WTC11 (cell line): ENCODE measurements at regions not wholly inside any gene's neighbourhood (a gene's known extent, or its start where the extent isn't known, plus 50 kb on each side); places are given as distances from the start of the nearest gene placed in this dataset.

Experiments
- ATAC-seq: fragments of 200-7000 bp; cut with Tn5 transposase; 2 replicates; pipeline ENCODE4 v1.10.0; 2021; ENCODE audit warnings: mild to moderate bottlenecking, moderate library complexity
- CTCF ChIA-PET: fragments of 300-600 bp; sonication (Branson Sonifier 250); formaldehyde crosslinking; loops from one replicate; lab custom pipeline; 2021; ENCODE audit warnings: antibody characterized with exemption; lab: Charles Lee
- POLR2A ChIA-PET: fragments of 350-600 bp; sonication (Branson Sonifier 250); formaldehyde crosslinking; loops from one replicate; lab custom pipeline; 2021; ENCODE audit warnings: antibody characterized with exemption; lab: Charles Lee
- DNase-seq: peaks from one replicate; pipeline ENCODE4 v3.0.0; 2021; ENCODE audit warnings: low spot score
- H3K27ac Mint-ChIP-seq: 2 replicates; pipeline ENCODE4 v1.8.0; 2021; ENCODE audit warnings: mixed read lengths
- H3K27me3 Mint-ChIP-seq: 2 replicates; pipeline ENCODE4 v1.8.0; 2021; ENCODE audit warnings: low read depth, mild to moderate bottlenecking, moderate library complexity, mixed read lengths
- H3K36me3 Mint-ChIP-seq: 2 replicates; pipeline ENCODE4 v1.8.0; 2021; ENCODE audit warnings: mixed read lengths
- H3K4me1 Mint-ChIP-seq: 2 replicates; pipeline ENCODE4 v1.8.0; 2022; ENCODE audit warnings: mixed read lengths
- H3K4me3 Mint-ChIP-seq: 2 replicates; pipeline ENCODE4 v1.8.0; 2021; ENCODE audit warnings: mild to moderate bottlenecking, moderate library complexity, mixed read lengths
- H3K9me3 Mint-ChIP-seq: 2 replicates; pipeline ENCODE4 v1.8.0; 2021; ENCODE audit warnings: mixed read lengths
- ARID4B ChIP-seq: sonication (generic); formaldehyde crosslinking; IDR thresholded peaks from 2 replicates; pipeline ENCODE4 v1.8.0; 2023; ENCODE audit warnings: missing genetic modification reagents, mild to moderate bottlenecking, borderline replicate concordance
- ATF2 ChIP-seq: sonication (generic); formaldehyde crosslinking; IDR thresholded peaks from 2 replicates; pipeline ENCODE4 v1.8.1; 2022; ENCODE audit warnings: low read depth, missing genetic modification reagents, borderline replicate concordance
- ATF6 ChIP-seq: sonication (generic); formaldehyde crosslinking; IDR thresholded peaks from 2 replicates; pipeline ENCODE4 v1.8.1; 2023; ENCODE audit warnings: mild to moderate bottlenecking, missing genetic modification reagents
- ETV6 ChIP-seq: sonication (generic); formaldehyde crosslinking; IDR thresholded peaks from 2 replicates; pipeline ENCODE4 v1.8.1; 2022; ENCODE audit warnings: mild to moderate bottlenecking, missing genetic modification reagents
- GTF2I ChIP-seq: fragments of 250-450 bp; sonication (Bioruptor Pico); conservative IDR thresholded peaks from 2 replicates; pipeline ENCODE4 v1.4.0; 2021; ENCODE audit warnings: mild to moderate bottlenecking
- KAT7 ChIP-seq: sonication (generic); formaldehyde crosslinking; IDR thresholded peaks from 2 replicates; pipeline ENCODE4 v1.8.1; 2023; ENCODE audit warnings: missing genetic modification reagents, mild to moderate bottlenecking, borderline replicate concordance
- MXD4 ChIP-seq: fragments of 250-450 bp; sonication (Bioruptor Pico); IDR thresholded peaks from 2 replicates; pipeline ENCODE4 v1.8.0; 2021; ENCODE audit warnings: mild to moderate bottlenecking, moderate library complexity, borderline replicate concordance
- RELA ChIP-seq: sonication (generic); formaldehyde crosslinking; IDR thresholded peaks from 2 replicates; pipeline ENCODE4 v1.8.1; 2022; ENCODE audit warnings: missing genetic modification reagents, mild to moderate bottlenecking, borderline replicate concordance
- SP1 ChIP-seq: sonication (generic); formaldehyde crosslinking; conservative IDR thresholded peaks from 2 replicates; pipeline ENCODE4 v1.8.1; 2022; ENCODE audit warnings: missing genetic modification reagents
- USF1 ChIP-seq: sonication (generic); formaldehyde crosslinking; IDR thresholded peaks from 2 replicates; pipeline ENCODE4 v1.8.0; 2022; ENCODE audit warnings: mild to moderate bottlenecking, missing genetic modification reagents
- ZBTB21 ChIP-seq: sonication (generic); formaldehyde crosslinking; IDR thresholded peaks from 2 replicates; pipeline ENCODE4 v1.8.1; 2023; ENCODE audit warnings: mild to moderate bottlenecking, missing genetic modification reagents, borderline replicate concordance
- ZNF121 ChIP-seq: sonication (generic); formaldehyde crosslinking; IDR thresholded peaks from 2 replicates; pipeline ENCODE4 v1.8.0; 2023; ENCODE audit warnings: missing genetic modification reagents
- ZNF138 ChIP-seq: sonication (generic); formaldehyde crosslinking; conservative IDR thresholded peaks from 2 replicates; pipeline ENCODE4 v1.8.1; 2022; ENCODE audit warnings: mild to moderate bottlenecking, moderate library complexity, missing genetic modification reagents
- ZNF263 ChIP-seq: sonication (generic); formaldehyde crosslinking; IDR thresholded peaks from 2 replicates; pipeline ENCODE4 v1.8.1; 2022; ENCODE audit warnings: low read depth, mild to moderate bottlenecking, moderate library complexity, missing genetic modification reagents
- ZNF281 ChIP-seq: sonication (generic); formaldehyde crosslinking; IDR thresholded peaks from 2 replicates; pipeline ENCODE4 v1.8.0; 2023; ENCODE audit warnings: mild to moderate bottlenecking, missing genetic modification reagents

GRCh38 chr6:22025468-22026163 lies 271.2 kb downstream of the PRL start (continued):
- TF ChIP-seq ATF2 (no peak), ZBTB21 (no peak), ETV6 (peak; percentile 61; the same call in 1 of the 2 replicates), MXD4 (no peak), GTF2I (CRISPR knock-in tag) (peak; percentile 41; the same call in 1 of the 2 replicates), ZNF281 (no peak), ZNF263 (peak; percentile 51; the same call in 1 of the 2 replicates)

GRCh38 chr6:22026164-22026678 lies 270.6 kb downstream of the PRL start:
- ATAC-seq (no peak), DNase-seq (no peak)
- Mint-ChIP-seq H3K9me3 (no peaks in the 10 kb centered on the region; the same call in 1 of the 2 replicates), H3K4me3 (peak overlapping the region; percentile 44), H3K27me3 (no peaks in the 10 kb centered on the region), H3K27ac (peak overlapping the region; percentile 99), H3K36me3 (no peaks in the 10 kb centered on the region; the same call in 1 of the 2 replicates), H3K4me1 (peaks cover 40% of the 10 kb centered on the region)
- no peak for TF ChIP-seq USF1 (CRISPR knock-in tag)
- TF ChIP-seq SP1 (CRISPR knock-in tag) = no peak
- TF ChIP-seq ATF6 (CRISPR knock-in tag) = no peak
- TF ChIP-seq ETV6 = no peak
- TF ChIP-seq ZNF138 = no peak
- no peak for TF ChIP-seq KAT7 (CRISPR knock-in tag)
- TF ChIP-seq ARID4B (CRISPR knock-in tag) = no peak
- no peak for TF ChIP-seq ZNF121 (CRISPR knock-in tag)
- TF ChIP-seq RELA (CRISPR knock-in tag) = no peak
- CTCF ChIA-PET = interaction anchor here (0.6 to 1.3 kb wide), 3 partner anchors 9 to 430 kb away, joined by 3 to 8 read pairs (median 3); no protein-coding TSS in a partner anchor
- POLR2A ChIA-PET = interaction anchor here (0.6 to 1.1 kb wide), 4 partner anchors 424 to 1563 kb away, joined by 3 to 5 read pairs (median 4); partner anchors contain the start of gene SOX4
